WTC11 (cell line): ENCODE measurements at regions not wholly inside any gene's neighbourhood (a gene's known extent, or its start where the extent isn't known, plus 50 kb on each side); places are given as distances from the start of the nearest gene placed in this dataset.

Experiments
- ATAC-seq: fragments of 200-7000 bp; cut with Tn5 transposase; 2 replicates; pipeline ENCODE4 v1.10.0; 2021; ENCODE audit warnings: mild to moderate bottlenecking, moderate library complexity
- CTCF ChIA-PET: fragments of 300-600 bp; sonication (Branson Sonifier 250); formaldehyde crosslinking; loops from one replicate; lab custom pipeline; 2021; ENCODE audit warnings: antibody characterized with exemption; lab: Charles Lee
- POLR2A ChIA-PET: fragments of 350-600 bp; sonication (Branson Sonifier 250); formaldehyde crosslinking; loops from one replicate; lab custom pipeline; 2021; ENCODE audit warnings: antibody characterized with exemption; lab: Charles Lee
- DNase-seq: peaks from one replicate; pipeline ENCODE4 v3.0.0; 2021; ENCODE audit warnings: low spot score
- H3K27ac Mint-ChIP-seq: 2 replicates; pipeline ENCODE4 v1.8.0; 2021; ENCODE audit warnings: mixed read lengths
- H3K27me3 Mint-ChIP-seq: 2 replicates; pipeline ENCODE4 v1.8.0; 2021; ENCODE audit warnings: low read depth, mild to moderate bottlenecking, moderate library complexity, mixed read lengths
- H3K36me3 Mint-ChIP-seq: 2 replicates; pipeline ENCODE4 v1.8.0; 2021; ENCODE audit warnings: mixed read lengths
- H3K4me1 Mint-ChIP-seq: 2 replicates; pipeline ENCODE4 v1.8.0; 2022; ENCODE audit warnings: mixed read lengths
- H3K4me3 Mint-ChIP-seq: 2 replicates; pipeline ENCODE4 v1.8.0; 2021; ENCODE audit warnings: mild to moderate bottlenecking, moderate library complexity, mixed read lengths
- H3K9me3 Mint-ChIP-seq: 2 replicates; pipeline ENCODE4 v1.8.0; 2021; ENCODE audit warnings: mixed read lengths
- AFF4 ChIP-seq: sonication (generic); formaldehyde crosslinking; IDR thresholded peaks from 2 replicates; pipeline ENCODE4 v1.8.1; 2023; ENCODE audit warnings: mild to moderate bottlenecking, missing genetic modification reagents, borderline replicate concordance
- CBFB ChIP-seq: sonication (generic); formaldehyde crosslinking; IDR thresholded peaks from 2 replicates; pipeline ENCODE4 v1.8.1; 2022; ENCODE audit warnings: mild to moderate bottlenecking, low read depth, missing genetic modification reagents
- CREB1 ChIP-seq: sonication (generic); formaldehyde crosslinking; IDR thresholded peaks from 2 replicates; pipeline ENCODE4 v1.8.0; 2023; ENCODE audit warnings: mild to moderate bottlenecking, missing genetic modification reagents
- ETV6 ChIP-seq: sonication (generic); formaldehyde crosslinking; IDR thresholded peaks from 2 replicates; pipeline ENCODE4 v1.8.1; 2022; ENCODE audit warnings: mild to moderate bottlenecking, missing genetic modification reagents
- IRF2 ChIP-seq: sonication (generic); formaldehyde crosslinking; IDR thresholded peaks from 2 replicates; pipeline ENCODE4 v1.8.0; 2022; ENCODE audit warnings: low read depth, missing genetic modification reagents, borderline replicate concordance
- JAZF1 ChIP-seq: fragments of 250-450 bp; sonication (Bioruptor Pico); IDR thresholded peaks from 2 replicates; pipeline ENCODE4 v1.9.0; 2021; ENCODE audit warnings: moderate library complexity, mild to moderate bottlenecking, inconsistent platforms
- KAT7 ChIP-seq: sonication (generic); formaldehyde crosslinking; IDR thresholded peaks from 2 replicates; pipeline ENCODE4 v1.8.1; 2023; ENCODE audit warnings: missing genetic modification reagents, mild to moderate bottlenecking, borderline replicate concordance
- MAX ChIP-seq: sonication (generic); formaldehyde crosslinking; IDR thresholded peaks from 2 replicates; pipeline ENCODE4 v1.8.0; 2022; ENCODE audit warnings: mild to moderate bottlenecking, missing genetic modification reagents
- NR1H2 ChIP-seq: sonication (generic); formaldehyde crosslinking; IDR thresholded peaks from 2 replicates; pipeline ENCODE4 v1.9.0; 2021; ENCODE audit warnings: mild to moderate bottlenecking, moderate library complexity, missing genetic modification reagents
- OVOL2 ChIP-seq: fragments of 250-450 bp; sonication (Bioruptor Pico); IDR thresholded peaks from 2 replicates; pipeline ENCODE4 v1.9.0; 2021; ENCODE audit warnings: mild to moderate bottlenecking, borderline replicate concordance
- PRRX2 ChIP-seq: fragments of 250-450 bp; sonication (Bioruptor Pico); IDR thresholded peaks from 2 replicates; pipeline ENCODE4 v1.8.0; 2021; ENCODE audit warnings: mild to moderate bottlenecking
- ZNF121 ChIP-seq: sonication (generic); formaldehyde crosslinking; IDR thresholded peaks from 2 replicates; pipeline ENCODE4 v1.8.0; 2023; ENCODE audit warnings: missing genetic modification reagents
- ZNF219 ChIP-seq: sonication (generic); formaldehyde crosslinking; IDR thresholded peaks from 2 replicates; pipeline ENCODE4 v1.8.0; 2023; ENCODE audit warnings: missing genetic modification reagents, mild to moderate bottlenecking, borderline replicate concordance
- ZNF232 ChIP-seq: sonication (generic); formaldehyde crosslinking; IDR thresholded peaks from 2 replicates; pipeline ENCODE4 v1.8.0; 2022; ENCODE audit warnings: mild to moderate bottlenecking, missing genetic modification reagents
- ZNF512 ChIP-seq: sonication (generic); formaldehyde crosslinking; IDR thresholded peaks from 2 replicates; pipeline ENCODE4 v1.8.1; 2022; ENCODE audit warnings: missing genetic modification reagents, borderline replicate concordance
- TF ChIP-seq, protein P1 (sequence below): sonication (generic); formaldehyde crosslinking; IDR thresholded peaks from 2 replicates; pipeline ENCODE4 v1.8.1; 2023; ENCODE audit warnings: mild to moderate bottlenecking, missing genetic modification reagents
- TF ChIP-seq, protein P2 (sequence below): sonication (generic); formaldehyde crosslinking; IDR thresholded peaks from 2 replicates; pipeline ENCODE4 v1.8.0; 2022; ENCODE audit warnings: missing genetic modification reagents
- TF ChIP-seq, protein P3 (sequence below): sonication (generic); formaldehyde crosslinking; IDR thresholded peaks from 2 replicates; pipeline ENCODE4 v1.8.1; 2022; ENCODE audit warnings: low read depth, missing genetic modification reagents, borderline replicate concordance
- TF ChIP-seq, protein P4 (sequence below): sonication (generic); formaldehyde crosslinking; IDR thresholded peaks from 2 replicates; pipeline ENCODE4 v1.8.1; 2023; ENCODE audit warnings: mild to moderate bottlenecking, missing genetic modification reagents, moderate library complexity
- TF ChIP-seq, protein P5 (sequence below): sonication (generic); formaldehyde crosslinking; IDR thresholded peaks from 2 replicates; pipeline ENCODE4 v1.8.0; 2022; ENCODE audit warnings: mild to moderate bottlenecking, missing genetic modification reagents

- DNase-seq (no peak), ATAC-seq (no peak)
- no peak overlapping the region for H3K27ac Mint-ChIP-seq
- H3K27me3 Mint-ChIP-seq = no peaks in the 10 kb centered on the region
- POLR2A ChIA-PET = no interaction called here
- no peak for TF ChIP-seq JAZF1
- TF ChIP-seq, protein P1, sequence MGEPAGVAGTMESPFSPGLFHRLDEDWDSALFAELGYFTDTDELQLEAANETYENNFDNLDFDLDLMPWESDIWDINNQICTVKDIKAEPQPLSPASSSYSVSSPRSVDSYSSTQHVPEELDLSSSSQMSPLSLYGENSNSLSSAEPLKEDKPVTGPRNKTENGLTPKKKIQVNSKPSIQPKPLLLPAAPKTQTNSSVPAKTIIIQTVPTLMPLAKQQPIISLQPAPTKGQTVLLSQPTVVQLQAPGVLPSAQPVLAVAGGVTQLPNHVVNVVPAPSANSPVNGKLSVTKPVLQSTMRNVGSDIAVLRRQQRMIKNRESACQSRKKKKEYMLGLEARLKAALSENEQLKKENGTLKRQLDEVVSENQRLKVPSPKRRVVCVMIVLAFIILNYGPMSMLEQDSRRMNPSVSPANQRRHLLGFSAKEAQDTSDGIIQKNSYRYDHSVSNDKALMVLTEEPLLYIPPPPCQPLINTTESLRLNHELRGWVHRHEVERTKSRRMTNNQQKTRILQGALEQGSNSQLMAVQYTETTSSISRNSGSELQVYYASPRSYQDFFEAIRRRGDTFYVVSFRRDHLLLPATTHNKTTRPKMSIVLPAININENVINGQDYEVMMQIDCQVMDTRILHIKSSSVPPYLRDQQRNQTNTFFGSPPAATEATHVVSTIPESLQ (CRISPR knock-in tag) = no peak
- TF ChIP-seq, protein P2, sequence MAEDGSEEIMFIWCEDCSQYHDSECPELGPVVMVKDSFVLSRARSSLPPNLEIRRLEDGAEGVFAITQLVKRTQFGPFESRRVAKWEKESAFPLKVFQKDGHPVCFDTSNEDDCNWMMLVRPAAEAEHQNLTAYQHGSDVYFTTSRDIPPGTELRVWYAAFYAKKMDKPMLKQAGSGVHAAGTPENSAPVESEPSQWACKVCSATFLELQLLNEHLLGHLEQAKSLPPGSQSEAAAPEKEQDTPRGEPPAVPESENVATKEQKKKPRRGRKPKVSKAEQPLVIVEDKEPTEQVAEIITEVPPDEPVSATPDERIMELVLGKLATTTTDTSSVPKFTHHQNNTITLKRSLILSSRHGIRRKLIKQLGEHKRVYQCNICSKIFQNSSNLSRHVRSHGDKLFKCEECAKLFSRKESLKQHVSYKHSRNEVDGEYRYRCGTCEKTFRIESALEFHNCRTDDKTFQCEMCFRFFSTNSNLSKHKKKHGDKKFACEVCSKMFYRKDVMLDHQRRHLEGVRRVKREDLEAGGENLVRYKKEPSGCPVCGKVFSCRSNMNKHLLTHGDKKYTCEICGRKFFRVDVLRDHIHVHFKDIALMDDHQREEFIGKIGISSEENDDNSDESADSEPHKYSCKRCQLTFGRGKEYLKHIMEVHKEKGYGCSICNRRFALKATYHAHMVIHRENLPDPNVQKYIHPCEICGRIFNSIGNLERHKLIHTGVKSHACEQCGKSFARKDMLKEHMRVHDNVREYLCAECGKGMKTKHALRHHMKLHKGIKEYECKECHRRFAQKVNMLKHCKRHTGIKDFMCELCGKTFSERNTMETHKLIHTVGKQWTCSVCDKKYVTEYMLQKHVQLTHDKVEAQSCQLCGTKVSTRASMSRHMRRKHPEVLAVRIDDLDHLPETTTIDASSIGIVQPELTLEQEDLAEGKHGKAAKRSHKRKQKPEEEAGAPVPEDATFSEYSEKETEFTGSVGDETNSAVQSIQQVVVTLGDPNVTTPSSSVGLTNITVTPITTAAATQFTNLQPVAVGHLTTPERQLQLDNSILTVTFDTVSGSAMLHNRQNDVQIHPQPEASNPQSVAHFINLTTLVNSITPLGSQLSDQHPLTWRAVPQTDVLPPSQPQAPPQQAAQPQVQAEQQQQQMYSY (CRISPR knock-in tag) = no peak
- TF ChIP-seq, protein P3, sequence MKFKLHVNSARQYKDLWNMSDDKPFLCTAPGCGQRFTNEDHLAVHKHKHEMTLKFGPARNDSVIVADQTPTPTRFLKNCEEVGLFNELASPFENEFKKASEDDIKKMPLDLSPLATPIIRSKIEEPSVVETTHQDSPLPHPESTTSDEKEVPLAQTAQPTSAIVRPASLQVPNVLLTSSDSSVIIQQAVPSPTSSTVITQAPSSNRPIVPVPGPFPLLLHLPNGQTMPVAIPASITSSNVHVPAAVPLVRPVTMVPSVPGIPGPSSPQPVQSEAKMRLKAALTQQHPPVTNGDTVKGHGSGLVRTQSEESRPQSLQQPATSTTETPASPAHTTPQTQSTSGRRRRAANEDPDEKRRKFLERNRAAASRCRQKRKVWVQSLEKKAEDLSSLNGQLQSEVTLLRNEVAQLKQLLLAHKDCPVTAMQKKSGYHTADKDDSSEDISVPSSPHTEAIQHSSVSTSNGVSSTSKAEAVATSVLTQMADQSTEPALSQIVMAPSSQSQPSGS (CRISPR knock-in tag) = no peak
- H3K4me3 Mint-ChIP-seq = no peak overlapping the region
- no peaks in the 10 kb centered on the region for H3K4me1 Mint-ChIP-seq
- H3K36me3 Mint-ChIP-seq = no peaks in the 10 kb centered on the region
- CTCF ChIA-PET = no interaction called here
- H3K9me3 Mint-ChIP-seq = no peaks in the 10 kb centered on the region
Measured at GRCh38 chr4:178349601-178350000, 907.4 kb upstream of the AGA start.

DNA sequence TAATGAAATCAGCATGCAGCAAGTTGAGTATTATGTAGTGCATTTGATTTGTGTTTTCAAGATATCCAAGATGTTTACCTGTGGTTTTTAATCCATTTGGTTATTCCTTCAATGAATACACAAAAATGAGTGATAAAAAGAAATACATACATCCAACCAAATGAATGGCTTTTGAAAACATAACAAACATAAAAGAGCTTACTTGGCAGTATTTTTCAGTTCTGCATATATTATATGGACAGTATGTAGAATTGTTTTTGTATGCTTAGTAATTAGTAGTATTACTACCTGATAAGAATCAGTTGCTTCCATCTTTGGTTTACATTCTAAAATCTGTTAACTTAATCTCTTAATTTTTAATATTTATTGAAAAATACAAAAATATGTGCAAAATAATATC lies 908.9 kb upstream of the AGA start:
- H3K4me3 Mint-ChIP-seq = no peak overlapping the region
- no peaks in the 10 kb centered on the region for H3K27me3 Mint-ChIP-seq
- ChIA-PET POLR2A (no interaction called here), CTCF (no interaction called here)
- H3K9me3 Mint-ChIP-seq = peaks cover 8% of the 10 kb centered on the region
- DNase-seq (no peak), ATAC-seq (no peak)
- TF ChIP-seq ZNF121 (no peak), OVOL2 (CRISPR knock-in tag) (no peak), NR1H2 (CRISPR knock-in tag) (no peak), KAT7 (CRISPR knock-in tag) (no peak), CBFB (CRISPR knock-in tag) (no peak), ETV6 (no peak), ZNF512 (CRISPR knock-in tag) (no peak), ZNF232 (CRISPR knock-in tag) (no peak), CREB1 (CRISPR knock-in tag) (no peak), PRRX2 (CRISPR knock-in tag) (no peak), MAX (CRISPR knock-in tag) (no peak), ZNF219 (CRISPR knock-in tag) (no peak), IRF2 (CRISPR knock-in tag) (no peak), AFF4 (CRISPR knock-in tag) (no peak)
- TF ChIP-seq, protein P4, sequence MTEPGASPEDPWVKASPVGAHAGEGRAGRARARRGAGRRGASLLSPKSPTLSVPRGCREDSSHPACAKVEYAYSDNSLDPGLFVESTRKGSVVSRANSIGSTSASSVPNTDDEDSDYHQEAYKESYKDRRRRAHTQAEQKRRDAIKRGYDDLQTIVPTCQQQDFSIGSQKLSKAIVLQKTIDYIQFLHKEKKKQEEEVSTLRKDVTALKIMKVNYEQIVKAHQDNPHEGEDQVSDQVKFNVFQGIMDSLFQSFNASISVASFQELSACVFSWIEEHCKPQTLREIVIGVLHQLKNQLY (CRISPR knock-in tag) = no peak
- TF ChIP-seq, protein P5, sequence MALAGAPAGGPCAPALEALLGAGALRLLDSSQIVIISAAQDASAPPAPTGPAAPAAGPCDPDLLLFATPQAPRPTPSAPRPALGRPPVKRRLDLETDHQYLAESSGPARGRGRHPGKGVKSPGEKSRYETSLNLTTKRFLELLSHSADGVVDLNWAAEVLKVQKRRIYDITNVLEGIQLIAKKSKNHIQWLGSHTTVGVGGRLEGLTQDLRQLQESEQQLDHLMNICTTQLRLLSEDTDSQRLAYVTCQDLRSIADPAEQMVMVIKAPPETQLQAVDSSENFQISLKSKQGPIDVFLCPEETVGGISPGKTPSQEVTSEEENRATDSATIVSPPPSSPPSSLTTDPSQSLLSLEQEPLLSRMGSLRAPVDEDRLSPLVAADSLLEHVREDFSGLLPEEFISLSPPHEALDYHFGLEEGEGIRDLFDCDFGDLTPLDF (CRISPR knock-in tag) = no peak
- no peak overlapping the region for H3K27ac Mint-ChIP-seq
- peaks cover 5% of the 10 kb centered on the region for H3K36me3 Mint-ChIP-seq
- H3K4me1 Mint-ChIP-seq = no peaks in the 10 kb centered on the region
